Upper lobe of left lung (tissue), 6 donors: ENCODE measurements at regions not wholly inside any gene's neighbourhood (a gene's known extent, or its start where the extent isn't known, plus 50 kb on each side); places are given as distances from the start of the nearest gene placed in this dataset.
"Not testable (repeated sequence)": the region's sequence is repeated elsewhere in the genome, so short reads cannot be mapped to it uniquely, and the experiment has no call there.

ENCODE experiments used
- ATAC-seq, 2 donors: fragments of 200-7000 bp; cut with Tn5 transposase; one replicate each; pipeline ENCODE4 v1.9.1; 2022; ENCODE audit warnings: mild to moderate bottlenecking in 2 of 2, moderate library complexity in 2 of 2; ENCODE audit not compliant: low FRiP score in 2 of 2
- DNase-seq, 2 donors: peaks; one replicate each; pipeline ENCODE4 v3.0.0-alpha.2; 2019 to 2020
- H3K27ac ChIP-seq, 4 donors: fragments of 200-600 bp; sonication (generic); one replicate each; pipeline ENCODE4 v1.5.1; 2016 to 2019
- H3K27me3 ChIP-seq, 4 donors: fragments of 200-600 bp; sonication (generic); one replicate each; pipeline ENCODE4 v1.5.1; 2017 to 2019
- H3K36me3 ChIP-seq, 4 donors: fragments of 200-600 bp; sonication (generic); one replicate each; pipeline ENCODE4 v1.5.1; 2016 to 2019
- H3K4me1 ChIP-seq, 4 donors: fragments of 200-600 bp; sonication (generic); one replicate each; pipeline ENCODE4 v1.5.1; 2018 to 2019
- H3K4me3 ChIP-seq, 4 donors: fragments of 200-600 bp; sonication (generic); one replicate each; pipeline ENCODE4 v1.5.1; 2017 to 2019; ENCODE audit warnings: mild to moderate bottlenecking in 2 of 4, moderate library complexity in 1 of 4
- H3K9me3 ChIP-seq, 4 donors: fragments of 200-600 bp; sonication (generic); one replicate each; pipeline ENCODE4 v1.5.1; 2018 to 2019
- CTCF ChIP-seq, 6 experiments: fragments of 450-650 bp in 4 of 6; fragments of 200-600 bp in 2 of 6; sonication (generic) in 2 of 6; IDR thresholded peaks; one replicate each; pipeline ENCODE4 v1.5.1; 2016 to 2019; ENCODE audit warnings: antibody characterized with exemption in 6 of 6
- EP300 ChIP-seq, 4 donors: sonication (generic); formaldehyde crosslinking; IDR thresholded peaks; one replicate each; pipeline ENCODE4 v1.5.1; 2017; ENCODE audit warnings: antibody characterized with exemption in 4 of 4, control low read depth in 2 of 4
- POLR2A ChIP-seq, 4 donors: fragments of 450-650 bp; IDR thresholded peaks; one replicate each; pipeline ENCODE4 v1.5.1; 2016 to 2017; ENCODE audit warnings: antibody characterized with exemption in 4 of 4, mild to moderate bottlenecking in 2 of 4
- POLR2AphosphoS5 ChIP-seq, 2 donors: sonication (generic); formaldehyde crosslinking; IDR thresholded peaks; one replicate each; pipeline ENCODE4 v1.5.1; 2017; ENCODE audit warnings: antibody characterized with exemption in 2 of 2
- WGBS, 2 donors: methylation state at CpG; one replicate each; pipeline ENCODE4 v1.1.5; 2017 to 2018; 5-methylcytosine and 5-hydroxymethylcytosine counted together
- donor health status: DM: no; HTN: no; CAD: no; lungs with moderate emphysema.
- donor health status: DM: no; HTN: yes; CAD: no; lungs with severe emphysema.

- H3K27me3 ChIP-seq = no peaks in the 10 kb centered on the region
- no peak overlapping the region for H3K4me3 ChIP-seq
- no peaks in the 10 kb centered on the region for H3K4me1 ChIP-seq
- no peaks in the 10 kb centered on the region for H3K9me3 ChIP-seq
- no peak overlapping the region for H3K27ac ChIP-seq
- H3K36me3 ChIP-seq = no peaks in the 10 kb centered on the region
- ATAC-seq (no peak), DNase-seq (no peak)
- WGBS, 2 donors = 84 to 90% methylated on average over 4 of the region's 4 CpGs
- TF ChIP-seq EP300 (IDR thresholded peaks at IDR 0.05) = no peak
- no peak for TF ChIP-seq POLR2AphosphoS5 (IDR thresholded peaks at IDR 0.05)
- TF ChIP-seq CTCF (IDR thresholded peaks at IDR 0.05) = no peak
- TF ChIP-seq POLR2A (IDR thresholded peaks at IDR 0.05) = no peak
Observed at GRCh38 chr3:33942483-33943150, 144.2 kb downstream of the PDCD6IP start.

DNA sequence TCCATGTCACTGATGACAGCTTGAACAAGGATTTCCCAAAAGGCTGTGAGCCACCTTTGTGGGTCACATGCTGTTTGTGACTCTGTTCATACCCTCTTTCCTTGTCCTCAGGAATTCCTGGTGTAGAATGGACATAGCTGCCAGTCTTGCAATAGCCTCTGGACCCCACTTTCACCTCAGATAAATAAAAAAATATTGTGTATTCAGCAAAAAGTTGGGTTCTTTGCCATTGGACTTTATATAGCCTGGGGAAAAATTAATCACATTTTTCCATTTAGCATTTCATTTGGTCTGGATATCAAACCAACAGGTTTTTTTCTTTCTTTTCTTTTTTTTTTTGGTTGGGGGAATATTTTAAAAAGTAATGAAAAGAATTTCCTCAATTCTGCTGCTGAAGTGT is 144.8 kb downstream of the PDCD6IP start:
- DNase-seq (no peak), ATAC-seq (no peak)
- H3K27me3 ChIP-seq = no peaks in the 10 kb centered on the region
- H3K4me3 ChIP-seq = no peak overlapping the region
- H3K9me3 ChIP-seq = no peaks in the 10 kb centered on the region
- TF ChIP-seq EP300 (IDR thresholded peaks at IDR 0.05) = no peak
- TF ChIP-seq POLR2A (IDR thresholded peaks at IDR 0.05) = no peak
- no peak for TF ChIP-seq POLR2AphosphoS5 (IDR thresholded peaks at IDR 0.05)
- no peak for TF ChIP-seq CTCF (IDR thresholded peaks at IDR 0.05)
- H3K36me3 ChIP-seq = no peaks in the 10 kb centered on the region
- H3K27ac ChIP-seq = no peak overlapping the region
- H3K4me1 ChIP-seq = no peaks in the 10 kb centered on the region

- not testable (repeated sequence) for H3K27me3 ChIP-seq, ATAC-seq, H3K4me1 ChIP-seq, DNase-seq, H3K27ac ChIP-seq, H3K36me3 ChIP-seq, H3K4me3 ChIP-seq, H3K9me3 ChIP-seq
Observed at GRCh38 chr3:33946612-33947011, 148.2 kb downstream of the PDCD6IP start.

- H3K4me1 ChIP-seq = no peaks in the 10 kb centered on the region
- H3K9me3 ChIP-seq = no peaks in the 10 kb centered on the region
- no peaks in the 10 kb centered on the region for H3K27me3 ChIP-seq
- no peak overlapping the region for H3K4me3 ChIP-seq
- 69 to 75% methylated on average over 4 of the region's 4 CpGs for WGBS, 2 donors
- H3K36me3 ChIP-seq = no peaks in the 10 kb centered on the region
- TF ChIP-seq POLR2AphosphoS5 (IDR thresholded peaks at IDR 0.05) (no peak), EP300 (IDR thresholded peaks at IDR 0.05) (no peak), POLR2A (IDR thresholded peaks at IDR 0.05) (no peak), CTCF (IDR thresholded peaks at IDR 0.05) (no peak)
- DNase-seq (no peak), ATAC-seq (no peak)
- H3K27ac ChIP-seq = no peak overlapping the region
Observed at GRCh38 chr3:33947272-33948195, 149.1 kb downstream of the PDCD6IP start.

GRCh38 chr3:33949074-33949473 is 150.6 kb downstream of the PDCD6IP start:
- TF ChIP-seq EP300 (IDR thresholded peaks at IDR 0.05) (no peak), POLR2A (IDR thresholded peaks at IDR 0.05) (no peak), CTCF (IDR thresholded peaks at IDR 0.05) (no peak), POLR2AphosphoS5 (IDR thresholded peaks at IDR 0.05) (no peak)
- Histone ChIP-seq H3K4me1 (no peaks in the 10 kb centered on the region), H3K36me3 (no peaks in the 10 kb centered on the region), H3K9me3 (no peaks in the 10 kb centered on the region), H3K27me3 (no peaks in the 10 kb centered on the region), H3K27ac (no peak overlapping the region), H3K4me3 (no peak overlapping the region)
- DNase-seq = no peak
- WGBS, 2 donors = 64% methylated on average over 1 of the region's 1 CpG; no CpG with 5 or more reads in 1 of the 2 donors
- ATAC-seq = no peak
